Hepatocyte (in vitro differentiated cells): ENCODE measurements at regions not wholly inside any gene's neighbourhood (a gene's known extent, or its start where the extent isn't known, plus 50 kb on each side); places are given as distances from the start of the nearest gene placed in this dataset.

Experiments
- CTCF ChIP-seq: fragments of 200-600 bp; sonication (generic); IDR thresholded peaks from 2 replicates; pipeline ENCODE4 v1.5.1; 2016; ENCODE audit warnings: antibody characterized with exemption, mild to moderate bottlenecking; ENCODE audit not compliant: poor library complexity
- EZH2 ChIP-seq: fragments of 200-600 bp; sonication (generic); IDR thresholded peaks from 2 replicates; pipeline ENCODE4 v1.6.1; 2016; ENCODE audit warnings: antibody characterized with exemption, mild to moderate bottlenecking, borderline replicate concordance
- EZH2phosphoT487 ChIP-seq: fragments of 200-600 bp; sonication (generic); IDR thresholded peaks from one replicate; pipeline ENCODE4 v1.6.1; 2018; ENCODE audit warnings: antibody characterized with exemption, mild to moderate bottlenecking, low read depth, moderate library complexity; ENCODE audit not compliant: unreplicated experiment, severe bottlenecking

GRCh38 chr2:14831458-14831857 is 198.9 kb downstream of the LRATD1 start:
- TF ChIP-seq CTCF (no peak), EZH2phosphoT487 (no peak), EZH2 (no peak)
